ENCODE measurements at regions not wholly inside any gene's neighbourhood (a gene's known extent, or its start where the extent isn't known, plus 50 kb on each side); places are given as distances from the start of the nearest gene placed in this dataset.

GRCh38 chr2:129180124-129180716 lies 799.2 kb upstream of the RAB6C start:
- TF ChIP-seq POLR2A (IDR thresholded peaks at IDR 0.05) (no peak), CTCF (IDR thresholded peaks at IDR 0.05) (no peak)

All from testis (tissue), 2 donors.